ENCODE measurements at regions not wholly inside any gene's neighbourhood (a gene's known extent, or its start where the extent isn't known, plus 50 kb on each side); places are given as distances from the start of the nearest gene placed in this dataset.

GRCh38 chr6:92196325-92196724, 1223.0 kb downstream of the EPHA7 start:
- no peak for DNase-seq (ENCODE audit: low spot score)
- no peak overlapping the region for H3K27ac ChIP-seq
- TF ChIP-seq CTCF (conservative IDR thresholded peaks at IDR 0.05; ENCODE audit: low read depth), result no peak
- POLR2A ChIA-PET (ENCODE audit: low non-redundant PET), result no interaction called here
- CTCF ChIA-PET, result no interaction called here

GRCh38 chr6:92195796-92196195, 1223.6 kb downstream of the EPHA7 start:
- POLR2A ChIA-PET (ENCODE audit: low non-redundant PET), result no interaction called here
- H3K27ac ChIP-seq, result no peak overlapping the region
- no peak for TF ChIP-seq CTCF (conservative IDR thresholded peaks at IDR 0.05; ENCODE audit: low read depth)
- CTCF ChIA-PET, result no interaction called here
- no peak for DNase-seq (ENCODE audit: low spot score)

GRCh38 chr6:92188016-92188415, 1231.3 kb downstream of the EPHA7 start:
- no peak for TF ChIP-seq CTCF (conservative IDR thresholded peaks at IDR 0.05; ENCODE audit: low read depth)
- H3K27ac ChIP-seq, result no peak overlapping the region
- CTCF ChIA-PET, result no interaction called here
- no peak for DNase-seq (ENCODE audit: low spot score)
- POLR2A ChIA-PET (ENCODE audit: low non-redundant PET), result no interaction called here

GRCh38 chr6:92184933-92185332, 1234.4 kb downstream of the EPHA7 start:
- ChIA-PET CTCF (no interaction called here), POLR2A (ENCODE audit: low non-redundant PET) (no interaction called here)
- no peak for DNase-seq (ENCODE audit: low spot score)
- H3K27ac ChIP-seq, result no peak overlapping the region
- TF ChIP-seq CTCF (conservative IDR thresholded peaks at IDR 0.05; ENCODE audit: low read depth), result no peak

GRCh38 chr6:92181347-92181746, 1238.0 kb downstream of the EPHA7 start:
- POLR2A ChIA-PET (ENCODE audit: low non-redundant PET), result no interaction called here
- DNase-seq (ENCODE audit: low spot score), result no peak
- CTCF ChIA-PET, result no interaction called here
- no peak overlapping the region for H3K27ac ChIP-seq
- no peak for TF ChIP-seq CTCF (conservative IDR thresholded peaks at IDR 0.05; ENCODE audit: low read depth)

- ChIA-PET POLR2A (ENCODE audit: low non-redundant PET) (no interaction called here), CTCF (interaction anchor here (0.7 kb wide), 1 partner anchor 61 kb away, joined by 3 read pairs; no protein-coding TSS in a partner anchor)
- no peak overlapping the region for H3K27ac ChIP-seq
- TF ChIP-seq CTCF (conservative IDR thresholded peaks at IDR 0.05; ENCODE audit: low read depth), result no peak
- DNase-seq (ENCODE audit: low spot score), result no peak
Observed at GRCh38 chr6:92180090-92180489, 1239.3 kb downstream of the EPHA7 start.

GRCh38 chr6:92176666-92177065, 1242.7 kb downstream of the EPHA7 start:
- CTCF ChIA-PET, result no interaction called here
- POLR2A ChIA-PET (ENCODE audit: low non-redundant PET), result no interaction called here
- no peak for DNase-seq (ENCODE audit: low spot score)
- no peak overlapping the region for H3K27ac ChIP-seq
- TF ChIP-seq CTCF (conservative IDR thresholded peaks at IDR 0.05; ENCODE audit: low read depth), result no peak
